ENCODE measurements at regions not wholly inside any gene's neighbourhood (a gene's known extent, or its start where the extent isn't known, plus 50 kb on each side); places are given as distances from the start of the nearest gene placed in this dataset.

DNA sequence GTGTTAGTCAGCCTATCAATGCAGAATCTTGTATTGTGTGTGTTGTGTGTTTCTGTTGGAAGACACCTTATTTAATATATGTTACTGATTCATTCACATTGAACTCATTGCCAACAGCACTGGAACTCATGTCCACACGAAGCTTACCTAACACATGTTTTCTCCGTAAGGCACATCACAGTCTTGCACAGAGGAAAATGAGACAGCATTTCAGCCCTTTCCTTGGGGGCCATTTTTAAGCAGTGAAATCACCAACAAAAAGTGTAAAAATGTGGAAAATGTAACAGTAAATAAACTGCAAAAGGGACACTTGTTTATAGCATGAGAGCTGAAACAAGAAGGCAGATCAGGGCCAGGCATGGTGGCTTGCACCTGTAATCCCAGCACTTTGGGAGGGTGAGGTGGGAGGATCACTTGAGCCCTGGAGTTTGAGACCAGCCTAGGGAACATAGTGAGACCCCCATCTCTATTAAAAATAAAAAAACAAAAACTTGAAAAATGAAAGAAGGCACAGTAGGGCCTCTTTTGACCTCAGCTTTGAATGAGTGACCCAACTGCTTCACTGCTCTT lies 306.0 kb downstream of the MYCN start:
- peaks cover 0 to 6% (median 0%) of the 10 kb centered on the region in 3 donors for H3K27me3 Mint-ChIP-seq
- no peaks in the 10 kb centered on the region for H3K4me1 Mint-ChIP-seq
- H3K4me3 Mint-ChIP-seq: no peak overlapping the region
- no peak for DNase-seq
- no peak for ATAC-seq (ENCODE audit: low read depth in 2 of 2)
- no peaks in the 10 kb centered on the region for H3K9me3 Mint-ChIP-seq
- no peaks in the 10 kb centered on the region for H3K36me3 Mint-ChIP-seq
- no peak overlapping the region for H3K27ac Mint-ChIP-seq

DNA sequence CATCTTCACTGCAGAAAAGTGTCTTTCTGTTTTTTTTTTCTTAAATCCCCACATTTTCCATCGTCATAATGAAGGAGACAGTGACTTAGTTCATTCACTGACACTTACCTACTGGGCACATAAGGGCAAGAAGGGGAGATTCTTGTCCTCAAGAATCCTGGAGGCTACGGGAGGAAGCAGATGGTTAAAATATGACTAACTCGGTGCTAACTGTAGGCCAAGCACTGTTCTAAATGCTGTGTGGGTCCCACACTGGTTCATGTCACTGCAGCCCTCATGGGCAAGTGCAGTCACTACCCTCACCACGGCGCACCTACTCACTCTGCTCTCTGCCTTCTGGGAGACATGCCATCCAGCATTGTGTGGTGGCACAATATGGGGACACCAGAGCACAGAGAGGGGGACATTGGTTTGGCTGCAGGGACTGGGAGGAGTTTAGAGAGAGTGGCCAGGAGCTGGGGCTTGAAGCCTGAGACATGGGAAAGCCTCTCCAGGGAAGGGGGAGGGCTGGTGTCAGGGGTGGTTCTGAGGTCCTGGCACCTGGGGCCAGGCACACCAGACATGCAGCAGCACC lies 305.2 kb downstream of the MYCN start:
- Mint-ChIP-seq H3K4me1 (no peaks in the 10 kb centered on the region), H3K27ac (no peak overlapping the region), H3K9me3 (no peaks in the 10 kb centered on the region), H3K4me3 (no peak overlapping the region), H3K36me3 (no peaks in the 10 kb centered on the region), H3K27me3 (peaks cover 0 to 6% (median 0%) of the 10 kb centered on the region in 3 donors)
- ATAC-seq (ENCODE audit: low read depth in 2 of 2) (no peak), DNase-seq (no peak)

DNA sequence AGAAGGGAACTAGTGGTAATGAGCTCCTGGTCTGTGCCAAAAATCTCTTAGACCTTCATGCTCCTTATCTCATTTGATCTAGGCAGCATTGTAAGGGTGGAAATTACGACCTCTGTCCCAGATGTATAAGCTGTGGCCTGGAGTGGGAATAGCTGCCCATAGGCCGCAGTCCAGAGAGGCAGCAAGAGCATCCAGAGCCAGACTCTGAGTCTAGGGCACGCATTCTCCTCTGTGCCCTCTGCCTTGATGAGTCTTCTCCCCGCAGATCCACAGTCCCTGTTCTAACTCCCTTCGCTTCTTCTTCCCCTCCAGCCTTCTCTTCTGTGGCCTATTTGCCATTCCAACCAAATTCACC lies 304.6 kb downstream of the MYCN start:
- Mint-ChIP-seq H3K4me3 (no peak overlapping the region), H3K36me3 (no peaks in the 10 kb centered on the region), H3K27me3 (peaks cover 0 to 9% (median 0%) of the 10 kb centered on the region in 3 donors), H3K27ac (no peak overlapping the region), H3K4me1 (no peaks in the 10 kb centered on the region), H3K9me3 (no peaks in the 10 kb centered on the region)
- DNase-seq (no peak), ATAC-seq (ENCODE audit: low read depth in 2 of 2) (no peak)

DNA sequence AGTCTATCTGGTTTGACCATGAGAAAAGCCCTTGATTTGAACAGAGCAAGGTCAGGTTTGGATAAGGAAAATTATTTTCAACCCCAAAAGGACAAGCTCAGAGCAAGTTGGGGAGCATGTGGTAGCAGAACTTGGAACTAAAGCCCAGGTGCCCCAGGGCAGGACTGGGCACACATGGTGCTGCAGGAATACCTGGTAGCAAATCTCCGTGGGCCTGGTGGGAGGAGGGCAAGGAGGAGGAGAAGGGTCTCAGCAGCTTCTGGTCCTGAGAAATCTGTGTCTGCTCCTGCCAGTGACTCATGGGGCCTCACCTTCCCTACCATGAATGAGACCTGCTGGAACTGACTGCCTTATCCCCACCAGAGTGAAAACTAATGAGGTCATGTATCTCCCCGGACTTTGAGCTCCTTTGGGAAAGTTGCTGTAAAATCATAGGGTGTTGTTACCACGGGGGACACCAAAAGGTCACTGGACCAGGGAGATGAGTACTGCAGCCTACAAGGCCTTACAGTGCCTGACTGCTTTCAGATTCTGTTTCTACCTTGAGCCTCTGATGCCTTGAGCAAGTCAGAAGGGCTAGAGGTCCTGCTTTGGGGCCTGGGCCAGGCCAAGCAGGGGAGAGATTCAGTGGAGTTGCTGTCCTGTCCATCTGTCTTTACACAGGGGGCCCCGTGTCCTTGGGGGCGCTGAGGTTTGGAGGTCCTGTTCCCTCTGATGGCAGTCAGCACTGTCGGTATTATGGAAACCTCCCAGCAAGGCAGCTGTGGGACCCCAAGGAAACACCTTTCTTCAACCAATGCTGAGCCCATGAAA lies 304.0 kb downstream of the MYCN start:
- H3K9me3 Mint-ChIP-seq: peaks cover 0 to under 1% (median 0%) of the 10 kb centered on the region in 7 donors
- H3K27me3 Mint-ChIP-seq: peaks cover 0 to 12% (median 0%) of the 10 kb centered on the region in 3 donors
- no peaks in the 10 kb centered on the region for H3K36me3 Mint-ChIP-seq
- no peak overlapping the region for H3K4me3 Mint-ChIP-seq
- ATAC-seq (ENCODE audit: low read depth in 2 of 2): no peak
- H3K27ac Mint-ChIP-seq: no peak overlapping the region
- DNase-seq: no peak
- H3K4me1 Mint-ChIP-seq: no peaks in the 10 kb centered on the region

DNA sequence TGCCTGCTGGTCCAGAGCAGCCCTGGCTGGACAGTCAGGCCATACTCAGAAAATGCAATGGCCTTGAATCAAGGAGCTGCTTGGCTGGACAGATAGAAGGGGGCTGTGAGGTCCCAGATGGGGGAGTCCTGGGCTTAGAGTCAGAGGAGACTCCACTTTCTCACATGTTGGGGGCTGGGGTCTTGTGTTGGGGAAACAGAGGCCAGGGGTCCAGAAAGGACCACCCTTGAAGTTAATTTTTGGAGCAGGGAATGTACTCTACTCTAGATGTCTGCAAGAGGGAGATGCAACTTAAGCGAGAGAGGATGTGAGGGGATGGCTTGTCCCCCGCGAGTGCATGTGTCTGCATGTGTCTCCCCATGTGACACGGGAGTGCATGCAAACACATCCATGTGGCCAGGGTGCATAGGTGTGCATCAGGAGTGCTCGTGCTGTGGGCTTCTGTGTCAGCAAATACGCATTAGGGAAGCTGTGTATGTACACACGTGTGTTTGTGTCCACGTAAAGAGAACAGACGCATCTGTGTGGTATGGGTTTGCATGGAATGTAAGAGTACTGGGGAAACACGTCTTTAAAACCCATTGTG lies 303.2 kb downstream of the MYCN start:
- Mint-ChIP-seq H3K9me3 (peaks cover 0 to 2% (median 0%) of the 10 kb centered on the region in 7 donors), H3K27me3 (peaks cover 0 to 12% (median 0%) of the 10 kb centered on the region in 3 donors), H3K27ac (peak overlapping the region in 1 of 6 donors; percentile 41), H3K4me1 (no peaks in the 10 kb centered on the region), H3K36me3 (no peaks in the 10 kb centered on the region), H3K4me3 (no peak overlapping the region)
- no peak for ATAC-seq (ENCODE audit: low read depth in 2 of 2)
- DNase-seq: no peak

DNA sequence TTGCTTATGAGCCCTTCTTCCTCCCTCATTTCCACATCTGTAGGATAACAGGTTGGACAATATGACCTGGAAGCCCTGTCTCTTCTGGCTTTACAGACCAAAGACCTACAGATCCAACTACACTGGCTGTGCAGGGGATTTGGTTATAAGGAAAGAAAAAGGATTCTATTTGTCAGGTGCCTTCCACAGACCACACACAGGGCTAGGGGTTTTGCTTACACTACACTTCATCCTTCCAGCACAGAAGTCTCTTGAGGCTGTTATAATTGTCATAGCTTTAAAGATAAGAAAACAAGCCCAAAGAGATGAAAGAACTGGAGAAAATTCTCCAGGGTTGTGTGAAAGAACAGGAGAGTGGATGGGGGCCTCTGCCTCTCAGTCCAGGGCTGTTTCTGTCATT lies 302.6 kb downstream of the MYCN start:
- DNase-seq: no peak
- H3K27ac Mint-ChIP-seq: no peak overlapping the region

DNA sequence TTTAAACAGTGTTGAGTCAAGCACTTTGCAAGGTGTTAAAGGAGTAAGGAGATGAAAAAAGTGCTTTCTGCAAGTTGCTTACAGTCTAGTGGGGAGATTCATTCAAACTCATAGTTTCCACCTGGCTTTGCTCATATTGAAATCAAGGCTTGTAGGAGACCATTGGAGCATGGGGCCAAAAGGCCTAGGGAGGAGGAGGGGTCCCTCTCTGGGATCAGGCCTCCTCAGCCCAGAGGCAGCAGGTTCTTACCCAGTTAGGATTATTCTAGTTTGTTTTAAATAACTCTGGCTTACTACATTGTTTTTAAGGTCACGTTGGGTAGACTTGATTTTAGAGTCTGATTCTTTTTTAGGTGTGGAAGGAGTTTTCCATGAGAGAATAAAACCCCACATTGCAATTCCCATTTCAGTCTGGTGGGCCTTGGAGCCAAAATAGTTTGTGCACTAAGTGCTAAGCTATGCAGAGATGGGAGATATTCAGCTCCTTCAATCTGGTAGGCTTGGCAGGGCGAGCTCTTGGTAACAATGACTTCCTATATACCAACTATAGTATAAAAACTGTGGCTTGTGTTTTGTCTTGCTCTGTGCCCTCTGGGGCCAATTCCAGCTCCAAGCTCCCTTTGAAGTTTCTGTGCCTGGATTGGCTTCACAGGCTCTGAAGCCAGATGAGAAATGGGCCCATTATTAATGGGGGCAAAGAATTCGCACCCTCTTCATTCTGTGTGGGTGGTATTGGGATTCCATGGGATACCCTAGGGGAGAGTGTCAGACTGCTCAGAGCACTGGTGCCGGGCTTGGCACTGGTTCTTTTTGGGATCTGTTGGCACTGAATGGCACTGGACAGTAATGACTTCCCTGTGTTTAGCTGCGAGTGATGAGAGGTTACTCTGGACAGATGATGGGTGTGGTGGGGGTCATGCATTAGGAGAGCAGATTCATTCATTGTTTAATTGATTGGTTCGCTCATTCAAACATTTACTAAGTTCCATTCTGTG lies 301.1 kb downstream of the MYCN start:
- no peak overlapping the region for H3K4me3 Mint-ChIP-seq
- peaks cover 4 to 12% (median 7%) of the 10 kb centered on the region in 3 donors for H3K27me3 Mint-ChIP-seq
- peaks cover 0 to 2% (median 0%) of the 10 kb centered on the region in 7 donors for H3K9me3 Mint-ChIP-seq
- DNase-seq (no peak), ATAC-seq (ENCODE audit: low read depth in 2 of 2) (no peak)
- no peak overlapping the region for H3K27ac Mint-ChIP-seq
- no peaks in the 10 kb centered on the region for H3K4me1 Mint-ChIP-seq
- H3K36me3 Mint-ChIP-seq: no peaks in the 10 kb centered on the region

More for the DNA sequence above, 302.6 kb downstream of the MYCN start:
- H3K9me3 Mint-ChIP-seq: peaks cover 0 to 2% (median 0%) of the 10 kb centered on the region in 7 donors
- no peaks in the 10 kb centered on the region for H3K36me3 Mint-ChIP-seq
- H3K27me3 Mint-ChIP-seq: peaks cover 0 to 12% (median 4%) of the 10 kb centered on the region in 3 donors
- no peak overlapping the region for H3K4me3 Mint-ChIP-seq
- no peaks in the 10 kb centered on the region for H3K4me1 Mint-ChIP-seq
- no peak for ATAC-seq (ENCODE audit: low read depth in 2 of 2)

DNA sequence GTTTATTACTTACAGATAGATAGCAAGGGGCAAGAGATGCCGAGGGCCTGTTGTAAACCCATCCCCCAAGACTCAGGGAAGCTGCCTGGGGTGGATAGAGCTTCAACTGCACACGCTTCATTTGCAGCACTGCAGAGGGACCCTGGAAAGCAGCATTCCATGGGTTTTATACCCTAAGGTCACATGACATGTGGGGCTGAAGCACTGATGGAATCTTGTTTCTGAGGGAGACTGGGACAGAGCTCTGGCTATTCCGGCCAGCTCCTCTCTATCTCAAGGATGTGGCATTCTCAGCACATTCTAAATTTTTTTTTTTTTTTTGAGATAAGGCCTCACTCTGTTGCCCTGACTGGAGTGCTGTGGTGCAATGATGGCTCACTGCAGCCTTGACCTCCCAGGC lies 300.1 kb downstream of the MYCN start:
- ATAC-seq (ENCODE audit: low read depth in 2 of 2) (no peak), DNase-seq (no peak)
- peaks cover 4 to 13% (median 7%) of the 10 kb centered on the region in 3 donors for H3K27me3 Mint-ChIP-seq
- H3K4me1 Mint-ChIP-seq: no peaks in the 10 kb centered on the region
- peaks cover 0 to 2% (median 0%) of the 10 kb centered on the region in 7 donors for H3K9me3 Mint-ChIP-seq
- no peak overlapping the region for H3K4me3 Mint-ChIP-seq
- H3K36me3 Mint-ChIP-seq: no peaks in the 10 kb centered on the region
- no peak overlapping the region for H3K27ac Mint-ChIP-seq

DNA sequence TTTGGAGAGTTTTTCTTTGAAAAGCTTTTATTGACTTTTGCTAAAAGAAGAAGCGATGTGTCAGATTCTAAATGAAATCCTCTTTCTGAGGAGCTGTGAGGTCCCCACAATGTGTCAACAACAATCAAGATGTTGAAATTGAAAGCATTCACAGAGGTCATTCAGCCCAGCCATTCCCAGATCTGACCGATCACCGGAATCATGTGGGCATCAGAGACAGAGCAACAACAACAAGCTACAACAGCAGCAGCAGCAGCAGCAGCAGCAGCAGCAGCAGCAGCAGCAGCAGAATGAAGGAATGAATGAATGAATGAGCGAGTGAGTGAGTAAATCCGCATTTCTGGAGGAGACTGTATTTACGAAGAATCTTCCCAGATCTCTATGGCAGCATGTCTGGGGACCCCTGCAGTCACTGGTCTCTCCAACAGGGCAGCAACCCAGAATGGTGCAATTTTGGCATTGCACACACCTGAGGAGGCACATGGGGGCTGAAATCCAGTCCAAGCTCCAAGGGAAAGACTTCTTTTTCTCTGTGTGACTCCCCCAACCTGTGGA lies 299.0 kb downstream of the MYCN start:
- no peaks in the 10 kb centered on the region for H3K36me3 Mint-ChIP-seq
- peaks cover 0 to 4% (median 0%) of the 10 kb centered on the region in 7 donors for H3K9me3 Mint-ChIP-seq
- ATAC-seq (ENCODE audit: low read depth in 2 of 2): no peak

DNA sequence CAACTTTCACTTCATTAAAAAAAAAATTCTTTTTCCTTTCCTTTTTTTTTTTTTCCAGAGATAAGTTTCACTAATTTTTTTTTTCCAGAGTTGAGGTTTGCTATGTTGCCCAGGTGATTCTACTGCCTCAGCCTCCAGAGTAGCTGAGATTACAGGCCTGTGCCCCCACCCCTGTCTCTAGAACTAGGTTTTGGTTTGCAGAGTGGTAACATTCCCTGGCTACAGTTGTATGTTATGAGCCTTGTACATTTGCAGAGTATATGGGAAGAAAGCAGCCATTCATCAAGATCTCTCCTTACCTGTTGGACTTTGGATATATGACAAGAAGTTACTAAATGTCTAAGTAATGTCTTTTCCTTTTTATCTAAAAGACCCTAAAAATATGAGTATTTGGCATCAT lies 298.4 kb downstream of the MYCN start:
- H3K27me3 Mint-ChIP-seq: peaks cover 4 to 16% (median 7%) of the 10 kb centered on the region in 3 donors
- no peaks in the 10 kb centered on the region for H3K36me3 Mint-ChIP-seq
- peaks cover 0 to 4% (median 0%) of the 10 kb centered on the region in 7 donors for H3K9me3 Mint-ChIP-seq
- H3K4me3 Mint-ChIP-seq: no peak overlapping the region
- ATAC-seq (ENCODE audit: low read depth in 2 of 2) (no peak), DNase-seq (no peak)
- H3K4me1 Mint-ChIP-seq: no peaks in the 10 kb centered on the region
- H3K27ac Mint-ChIP-seq: no peak overlapping the region

More for the DNA sequence above, 299.0 kb downstream of the MYCN start:
- Mint-ChIP-seq H3K4me1 (no peaks in the 10 kb centered on the region), H3K4me3 (no peak overlapping the region), H3K27ac (no peak overlapping the region), H3K27me3 (peaks cover 4 to 17% (median 7%) of the 10 kb centered on the region in 3 donors)
- DNase-seq: no peak

DNA sequence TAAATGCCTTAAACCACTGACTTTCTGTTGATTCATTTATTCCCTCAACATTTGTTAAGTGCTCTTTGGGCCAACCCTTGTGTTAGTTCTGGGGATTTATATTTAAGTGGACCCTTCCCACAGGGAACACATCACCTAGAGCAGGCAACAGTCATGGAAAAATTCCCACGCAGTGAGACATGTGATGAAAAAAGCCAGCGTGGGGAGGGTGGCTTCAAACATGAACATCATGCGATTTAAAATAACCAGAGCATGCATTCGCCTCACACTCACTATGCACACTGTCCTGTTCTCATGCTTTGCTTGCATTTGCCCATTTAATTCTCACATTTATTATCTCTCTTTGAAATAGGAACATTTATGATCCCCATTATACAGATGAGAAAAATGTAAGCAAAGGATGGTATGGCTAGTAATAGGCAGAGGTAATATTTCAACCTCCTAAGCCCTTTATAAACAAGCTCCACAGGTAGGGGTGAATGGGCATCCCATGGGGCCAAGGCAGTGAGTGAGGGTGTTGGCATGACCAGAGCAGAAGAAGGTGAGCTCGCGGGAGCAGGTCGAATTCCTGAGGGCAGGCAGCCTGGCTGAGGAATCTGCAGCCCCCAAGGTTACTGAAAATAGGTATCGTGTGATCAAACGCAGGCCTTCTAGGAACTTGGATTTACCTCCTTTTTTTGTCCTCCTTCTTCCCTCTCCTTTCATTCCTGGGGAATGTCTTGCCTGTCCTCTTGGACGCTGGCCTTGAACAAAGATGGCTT lies 297.8 kb downstream of the MYCN start:
- Mint-ChIP-seq H3K27me3 (peaks cover 4 to 10% (median 7%) of the 10 kb centered on the region in 3 donors), H3K36me3 (no peaks in the 10 kb centered on the region), H3K27ac (no peak overlapping the region), H3K4me1 (no peaks in the 10 kb centered on the region), H3K9me3 (peaks cover 0 to 4% (median 0%) of the 10 kb centered on the region in 7 donors), H3K4me3 (no peak overlapping the region)
- DNase-seq (no peak), ATAC-seq (ENCODE audit: low read depth in 2 of 2) (no peak)

DNA sequence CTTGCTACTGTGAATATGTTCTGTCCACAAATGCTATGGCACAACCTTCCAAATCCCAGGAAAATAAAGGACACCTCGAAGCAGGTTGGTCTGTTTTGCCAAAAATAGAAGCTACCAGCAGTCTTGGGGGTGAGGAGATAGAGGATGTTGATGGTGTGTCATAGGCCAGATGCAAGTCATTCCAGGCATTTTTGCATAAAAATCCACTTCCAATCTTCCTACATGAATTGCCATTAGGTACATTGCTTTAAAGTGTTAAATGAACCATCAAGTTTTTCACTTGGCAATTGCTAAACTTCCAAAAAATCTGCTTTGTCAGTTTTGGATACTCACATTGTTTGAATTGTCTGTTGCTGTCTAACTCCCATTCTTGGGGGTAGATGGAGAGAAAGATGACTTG lies 295.4 kb downstream of the MYCN start:
- Mint-ChIP-seq H3K9me3 (peaks cover 0 to 4% (median 0%) of the 10 kb centered on the region in 7 donors), H3K36me3 (no peaks in the 10 kb centered on the region), H3K27me3 (peaks cover 4 to 10% (median 7%) of the 10 kb centered on the region in 3 donors), H3K27ac (no peak overlapping the region), H3K4me1 (no peaks in the 10 kb centered on the region), H3K4me3 (no peak overlapping the region)
- ATAC-seq (ENCODE audit: low read depth in 2 of 2) (no peak), DNase-seq (no peak)
